ENCODE measurements at regions not wholly inside any gene's neighbourhood (a gene's known extent, or its start where the extent isn't known, plus 50 kb on each side); places are given as distances from the start of the nearest gene placed in this dataset.

DNA sequence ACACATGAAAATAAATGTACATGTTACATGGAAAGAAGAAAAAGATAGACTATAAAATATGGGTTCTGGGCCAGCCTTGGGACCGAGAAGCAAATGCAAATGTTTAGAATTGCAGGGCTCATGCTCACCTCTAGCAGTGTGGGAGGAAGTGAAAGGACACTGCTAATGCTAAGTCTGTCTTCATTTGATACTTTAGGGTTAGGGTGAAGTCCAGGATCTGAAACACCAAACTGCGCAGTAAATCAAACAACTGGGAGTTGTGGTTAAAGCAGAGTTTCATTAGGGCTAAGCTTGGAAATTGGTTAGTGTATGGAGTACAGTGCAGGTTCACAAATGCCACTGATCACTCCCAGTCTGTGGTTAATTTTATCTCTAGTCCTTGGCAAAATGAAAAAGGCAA, 73.2 kb upstream of the PDK4 start:
- DNase-seq (ENCODE audit: extremely low read depth, low read depth, low spot score): no peak

GRCh38 chr7:95668504-95669018, 72.2 kb upstream of the PDK4 start:
- no peak for DNase-seq (ENCODE audit: extremely low read depth, low read depth, low spot score)

GRCh38 chr7:95662987-95663386, 66.7 kb upstream of the PDK4 start:
- no peak for DNase-seq (ENCODE audit: extremely low read depth, low read depth, low spot score)

DNA sequence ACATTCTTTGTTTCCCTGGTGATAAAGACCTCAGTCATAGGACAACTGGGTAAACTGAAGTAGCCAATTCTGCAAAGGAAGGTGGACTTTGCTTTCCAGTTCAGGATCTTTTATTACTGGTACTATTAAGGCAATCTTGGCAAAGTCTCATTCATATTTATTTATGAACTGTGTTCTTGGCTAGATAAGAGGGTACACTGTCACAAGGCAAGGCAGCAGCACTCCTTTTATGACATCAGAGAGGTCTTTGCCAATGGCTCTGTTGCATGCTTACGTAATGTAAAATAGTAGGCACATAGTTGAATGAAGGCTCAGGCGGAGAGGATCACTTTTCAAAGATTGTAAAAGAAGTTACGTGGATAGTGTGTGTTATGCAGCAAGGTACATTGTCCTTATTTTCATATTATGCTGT, 63.7 kb upstream of the PDK4 start:
- DNase-seq (ENCODE audit: extremely low read depth, low read depth, low spot score): no peak

- DNase-seq (ENCODE audit: extremely low read depth, low read depth, low spot score): no peak
These were observed 62.4 kb upstream of the PDK4 start for GRCh38 chr7:95658676-95659075.

- DNase-seq (ENCODE audit: extremely low read depth, low read depth, low spot score): no peak
These were observed 53.2 kb upstream of the PDK4 start for GRCh38 chr7:95649546-95649945.

- DNase-seq (ENCODE audit: extremely low read depth, low read depth, low spot score): no peak
These were observed 50.0 kb upstream of the PDK4 start for GRCh38 chr7:95646350-95646749.
